Daoy (cell line): ENCODE measurements at regions not wholly inside any gene's neighbourhood (a gene's known extent, or its start where the extent isn't known, plus 50 kb on each side); places are given as distances from the start of the nearest gene placed in this dataset.
"Not testable (repeated sequence)": the region's sequence is repeated elsewhere in the genome, so short reads cannot be mapped to it uniquely, and the experiment has no call there.

ENCODE experiments used
- DNase-seq: peaks from one replicate; pipeline ENCODE4 v3.0.0-alpha.2; 2015; ENCODE audit warnings: low read depth

- DNase-seq, result no peak
Observed at GRCh38 chr4:134145369-134145768, 56.2 kb downstream of the PABPC4L start.

- DNase-seq, result no peak
Observed at GRCh38 chr4:134144337-134144736, 57.3 kb downstream of the PABPC4L start.

GRCh38 chr4:134141728-134142127, 59.9 kb downstream of the PABPC4L start:
- no peak for DNase-seq

- no peak for DNase-seq
Observed at GRCh38 chr4:134139188-134139587, 62.4 kb downstream of the PABPC4L start.

- no peak for DNase-seq
Observed at GRCh38 chr4:134132086-134132783, 69.4 kb downstream of the PABPC4L start.

GRCh38 chr4:134126955-134127354, 74.6 kb downstream of the PABPC4L start:
- no peak for DNase-seq

GRCh38 chr4:134126000-134126560, 75.5 kb downstream of the PABPC4L start:
- DNase-seq, result no peak

- no peak for DNase-seq
Observed at GRCh38 chr4:134122903-134123302, 78.7 kb downstream of the PABPC4L start.

- no peak for DNase-seq
Observed at GRCh38 chr4:134117392-134118183, 84.0 kb downstream of the PABPC4L start.

GRCh38 chr4:134089885-134090284, 111.7 kb downstream of the PABPC4L start:
- DNase-seq, result no peak

GRCh38 chr4:134085496-134085895, 116.1 kb downstream of the PABPC4L start:
- DNase-seq, result no peak

- DNase-seq, result not testable (repeated sequence)
Observed at GRCh38 chr4:134079085-134079484, 122.5 kb downstream of the PABPC4L start.

GRCh38 chr4:134078230-134078914, 123.2 kb downstream of the PABPC4L start:
- DNase-seq, result peak; percentile 2

- DNase-seq, result no peak
Observed at GRCh38 chr4:134073711-134074110, 127.9 kb downstream of the PABPC4L start.

- DNase-seq, result no peak
Observed at GRCh38 chr4:134072137-134072536, 129.5 kb downstream of the PABPC4L start.

GRCh38 chr4:134070174-134070573, 131.4 kb downstream of the PABPC4L start:
- DNase-seq, result no peak

- DNase-seq, result no peak
Observed at GRCh38 chr4:134057356-134057755, 144.2 kb downstream of the PABPC4L start.

GRCh38 chr4:134046221-134046620, 155.4 kb downstream of the PABPC4L start:
- DNase-seq, result not testable (repeated sequence)

- no peak for DNase-seq
Observed at GRCh38 chr4:134045411-134045810, 156.2 kb downstream of the PABPC4L start.

- no peak for DNase-seq
Observed at GRCh38 chr4:134043266-134043665, 158.3 kb downstream of the PABPC4L start.

- no peak for DNase-seq
Observed at GRCh38 chr4:134028421-134028820, 173.2 kb downstream of the PABPC4L start.

GRCh38 chr4:134027931-134028330, 173.7 kb downstream of the PABPC4L start:
- DNase-seq, result peak; percentile 45
